Ascending aorta (tissue), 2 donors: ENCODE measurements at regions not wholly inside any gene's neighbourhood (a gene's known extent, or its start where the extent isn't known, plus 50 kb on each side); places are given as distances from the start of the nearest gene placed in this dataset.

Experiments
- DNase-seq, 2 donors: peaks; one replicate each; pipeline ENCODE4 v3.0.0-alpha.2; 2019; ENCODE audit warnings: low spot score in 2 of 2
- H3K27ac ChIP-seq, 2 donors: fragments of 200-600 bp; sonication (generic); one replicate each; pipeline ENCODE4 v1.5.1; 2016 to 2017; ENCODE audit warnings: mild to moderate bottlenecking in 1 of 2
- H3K27me3 ChIP-seq: fragments of 200-600 bp; sonication (generic); one replicate; pipeline ENCODE4 v1.5.1; 2017
- H3K36me3 ChIP-seq, 2 donors: fragments of 200-600 bp; sonication (generic); one replicate each; pipeline ENCODE4 v1.5.1; 2016
- H3K4me1 ChIP-seq, 2 donors: fragments of 200-600 bp; sonication (generic); one replicate each; pipeline ENCODE4 v1.5.1; 2016 to 2017; ENCODE audit warnings: mild to moderate bottlenecking in 1 of 2
- H3K4me3 ChIP-seq, 2 donors: fragments of 200-600 bp; sonication (generic); one replicate each; pipeline ENCODE4 v1.5.1; 2016 to 2017; ENCODE audit warnings: mild to moderate bottlenecking in 1 of 2
- H3K9me3 ChIP-seq, 2 donors: fragments of 200-600 bp; sonication (generic); one replicate each; pipeline ENCODE4 v1.5.1; 2016
- intact Hi-C: fragments of 100-400 bp; cut with DNase I; formaldehyde crosslinking; loops from one replicate; pipeline ENCODE4 v1.15.1; 2023
- TF ChIP-seq, protein P1 (sequence below), 3 experiments: fragments of 200-600 bp in 2 of 3; fragments of 450-650 bp in 1 of 3; sonication (generic) in 2 of 3; IDR thresholded peaks; one replicate each; pipeline ENCODE4 v1.5.1; 2016 to 2019; ENCODE audit warnings: antibody characterized with exemption in 3 of 3, mild to moderate bottlenecking in 1 of 3, moderate library complexity in 1 of 3

DNA sequence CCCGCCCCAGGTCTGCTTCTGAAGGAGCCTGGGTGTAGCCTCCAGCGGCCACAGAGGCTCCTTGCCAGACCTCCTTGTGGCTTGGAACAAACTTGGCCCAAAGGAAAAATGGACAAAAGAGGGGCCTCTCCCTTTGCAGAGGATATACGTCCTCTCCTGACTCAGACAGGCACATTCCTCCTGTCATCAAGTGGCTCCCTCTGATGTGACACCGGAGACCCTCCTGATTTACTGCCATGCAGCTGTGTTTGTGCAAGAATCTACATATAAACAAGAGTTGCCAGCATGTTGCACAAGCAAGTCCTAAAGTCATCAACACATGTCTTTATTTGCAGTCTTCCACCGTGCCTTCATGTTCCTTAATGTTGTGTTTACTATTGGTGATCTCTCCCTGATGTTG, 54.1 kb upstream of the F3 start:
- no peaks in the 10 kb centered on the region for H3K36me3 ChIP-seq
- H3K4me1 ChIP-seq: peaks cover 2 to 7% of the 10 kb centered on the region in 2 donors
- intact Hi-C loops: no loop called here
- H3K27me3 ChIP-seq: no peaks in the 10 kb centered on the region
- no peaks in the 10 kb centered on the region for H3K9me3 ChIP-seq
- DNase-seq: no peak
- no peak overlapping the region for H3K27ac ChIP-seq
- TF ChIP-seq, protein P1, sequence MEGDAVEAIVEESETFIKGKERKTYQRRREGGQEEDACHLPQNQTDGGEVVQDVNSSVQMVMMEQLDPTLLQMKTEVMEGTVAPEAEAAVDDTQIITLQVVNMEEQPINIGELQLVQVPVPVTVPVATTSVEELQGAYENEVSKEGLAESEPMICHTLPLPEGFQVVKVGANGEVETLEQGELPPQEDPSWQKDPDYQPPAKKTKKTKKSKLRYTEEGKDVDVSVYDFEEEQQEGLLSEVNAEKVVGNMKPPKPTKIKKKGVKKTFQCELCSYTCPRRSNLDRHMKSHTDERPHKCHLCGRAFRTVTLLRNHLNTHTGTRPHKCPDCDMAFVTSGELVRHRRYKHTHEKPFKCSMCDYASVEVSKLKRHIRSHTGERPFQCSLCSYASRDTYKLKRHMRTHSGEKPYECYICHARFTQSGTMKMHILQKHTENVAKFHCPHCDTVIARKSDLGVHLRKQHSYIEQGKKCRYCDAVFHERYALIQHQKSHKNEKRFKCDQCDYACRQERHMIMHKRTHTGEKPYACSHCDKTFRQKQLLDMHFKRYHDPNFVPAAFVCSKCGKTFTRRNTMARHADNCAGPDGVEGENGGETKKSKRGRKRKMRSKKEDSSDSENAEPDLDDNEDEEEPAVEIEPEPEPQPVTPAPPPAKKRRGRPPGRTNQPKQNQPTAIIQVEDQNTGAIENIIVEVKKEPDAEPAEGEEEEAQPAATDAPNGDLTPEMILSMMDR (IDR thresholded peaks at IDR 0.05): no peak
- no peak overlapping the region for H3K4me3 ChIP-seq

DNA sequence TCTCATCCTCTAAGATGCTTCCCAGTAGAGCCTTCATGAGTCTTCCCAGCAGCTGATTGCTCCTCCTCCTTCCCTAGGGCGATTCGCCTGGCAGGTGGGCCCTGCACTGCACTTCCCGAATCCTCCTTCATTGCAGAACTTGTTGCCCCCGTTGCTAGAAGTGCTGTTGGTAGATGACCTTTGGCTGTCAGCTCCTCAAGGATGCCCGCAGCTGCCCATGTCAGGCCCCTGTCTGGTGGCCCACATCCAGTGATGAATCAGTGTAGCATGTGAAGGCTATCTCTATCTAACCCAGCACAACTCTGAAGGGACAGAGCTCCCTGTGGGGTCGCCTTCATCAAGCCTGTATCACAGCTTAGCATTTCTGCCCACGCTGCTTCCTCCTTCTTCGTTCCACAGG, 52.1 kb upstream of the F3 start:
- intact Hi-C loops: loop anchor here (5.0 kb wide), 1 partner anchor 209 kb away; no protein-coding TSS in a partner anchor
- Histone ChIP-seq H3K36me3 (no peaks in the 10 kb centered on the region), H3K4me1 (peaks cover 5 to 12% of the 10 kb centered on the region in 2 donors), H3K27me3 (no peaks in the 10 kb centered on the region), H3K9me3 (no peaks in the 10 kb centered on the region), H3K4me3 (no peak overlapping the region), H3K27ac (no peak overlapping the region)
- DNase-seq: no peak
- TF ChIP-seq, protein P1 (IDR thresholded peaks at IDR 0.05): no peak

DNA sequence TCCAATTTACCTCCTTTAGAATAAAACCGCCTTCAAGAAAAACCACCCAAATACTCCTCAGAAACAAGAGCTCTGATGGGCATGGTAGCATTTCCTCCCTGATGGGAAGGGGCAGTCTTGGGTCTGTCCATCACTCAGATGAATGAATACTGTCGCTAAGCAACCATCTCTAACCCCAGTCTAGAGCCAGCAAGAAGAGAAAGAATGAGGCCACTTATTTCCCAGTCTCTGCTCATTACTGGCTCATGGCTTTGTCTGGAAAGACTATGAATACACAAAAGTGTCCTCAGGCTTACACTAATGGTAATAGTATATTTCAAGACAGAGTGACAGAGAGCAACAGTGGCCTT, 51.0 kb upstream of the F3 start:
- DNase-seq: no peak
- Histone ChIP-seq H3K27me3 (no peaks in the 10 kb centered on the region), H3K9me3 (no peaks in the 10 kb centered on the region), H3K4me1 (peaks cover 5 to 12% of the 10 kb centered on the region in 2 donors), H3K4me3 (no peak overlapping the region), H3K27ac (no peak overlapping the region), H3K36me3 (no peaks in the 10 kb centered on the region)
- TF ChIP-seq, protein P1 (IDR thresholded peaks at IDR 0.05): no peak
- intact Hi-C loops: loop anchor here (5.0 kb wide), 1 partner anchor 210 kb away; no protein-coding TSS in a partner anchor

DNA sequence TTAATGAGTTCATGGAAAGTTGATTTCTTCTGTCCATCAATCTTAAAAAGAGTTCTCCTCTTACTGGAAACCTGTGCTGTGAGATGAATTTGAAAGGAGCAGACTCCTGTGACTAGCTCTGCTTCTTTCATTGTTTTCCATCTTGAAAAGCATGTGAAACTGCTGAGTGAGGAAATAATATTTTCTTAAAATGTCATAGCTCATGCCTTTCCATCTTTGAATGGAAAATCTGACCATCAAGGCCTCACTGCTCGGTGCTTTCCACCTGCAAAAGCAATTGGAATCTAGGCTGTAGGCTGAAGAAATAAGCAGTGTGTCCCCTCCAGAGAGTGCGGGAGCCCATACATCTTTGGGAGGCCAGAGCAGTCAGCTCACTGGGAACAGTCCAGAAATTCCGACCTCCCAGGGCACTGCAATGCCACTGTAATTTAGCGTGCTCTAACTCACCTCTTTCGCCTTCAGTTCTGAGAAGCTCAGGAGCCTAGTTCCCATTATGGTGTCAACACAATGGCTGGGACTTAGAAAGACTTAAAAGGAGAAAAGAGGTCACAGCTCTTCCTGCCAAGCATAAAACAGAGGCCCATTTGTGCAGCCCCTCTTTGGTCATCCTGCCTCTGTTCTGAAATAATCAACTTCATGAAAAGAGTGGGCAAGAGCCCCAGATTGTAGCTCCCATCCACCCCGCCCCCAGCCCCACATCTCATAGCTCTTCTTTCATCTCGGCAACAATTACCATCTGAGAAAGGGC, 50.4 kb upstream of the F3 start:
- TF ChIP-seq, protein P1 (IDR thresholded peaks at IDR 0.05): no peak
- H3K27me3 ChIP-seq: no peaks in the 10 kb centered on the region
- intact Hi-C loops: loop anchor here (5.0 kb wide), 1 partner anchor 210 kb away; no protein-coding TSS in a partner anchor

More for the DNA sequence above, 50.4 kb upstream of the F3 start:
- peaks cover 5 to 12% of the 10 kb centered on the region in 2 donors for H3K4me1 ChIP-seq
- no peak overlapping the region for H3K4me3 ChIP-seq
- H3K27ac ChIP-seq: no peak overlapping the region
- no peaks in the 10 kb centered on the region for H3K36me3 ChIP-seq
- DNase-seq: no peak
- no peaks in the 10 kb centered on the region for H3K9me3 ChIP-seq
